ENCODE measurements at regions not wholly inside any gene's neighbourhood (a gene's known extent, or its start where the extent isn't known, plus 50 kb on each side); places are given as distances from the start of the nearest gene placed in this dataset.
"Not testable (repeated sequence)": the region's sequence is repeated elsewhere in the genome, so short reads cannot be mapped to it uniquely, and the experiment has no call there.

GRCh38 chr2:16971722-16972234, 306.1 kb upstream of the CYRIA start:
- DNase-seq (ENCODE audit: low spot score), result no peak

- not testable (repeated sequence) for DNase-seq (ENCODE audit: low spot score)
Measured at GRCh38 chr2:16970948-16971347, 305.3 kb upstream of the CYRIA start.

- DNase-seq (ENCODE audit: low spot score), result no peak
Measured at GRCh38 chr2:16962505-16962904, 296.9 kb upstream of the CYRIA start.

- no peak for DNase-seq (ENCODE audit: low spot score)
Measured at GRCh38 chr2:16960579-16960978, 294.9 kb upstream of the CYRIA start.

GRCh38 chr2:16958266-16958665, 292.6 kb upstream of the CYRIA start:
- no peak for DNase-seq (ENCODE audit: low spot score)

GRCh38 chr2:16952805-16953204, 287.2 kb upstream of the CYRIA start:
- no peak for DNase-seq (ENCODE audit: low spot score)

- no peak for DNase-seq (ENCODE audit: low spot score)
Measured at GRCh38 chr2:16952368-16952767, 286.7 kb upstream of the CYRIA start.

GRCh38 chr2:16950436-16950835, 284.8 kb upstream of the CYRIA start:
- DNase-seq (ENCODE audit: low spot score), result no peak

GRCh38 chr2:16948710-16949109, 283.1 kb upstream of the CYRIA start:
- no peak for DNase-seq (ENCODE audit: low spot score)

- no peak for DNase-seq (ENCODE audit: low spot score)
Measured at GRCh38 chr2:16948053-16948452, 282.4 kb upstream of the CYRIA start.

GRCh38 chr2:16943279-16943958, 277.8 kb upstream of the CYRIA start:
- DNase-seq (ENCODE audit: low spot score), result no peak

GRCh38 chr2:16940214-16940613, 274.6 kb upstream of the CYRIA start:
- no peak for DNase-seq (ENCODE audit: low spot score)

GRCh38 chr2:16939771-16940170, 274.1 kb upstream of the CYRIA start:
- no peak for DNase-seq (ENCODE audit: low spot score)

- no peak for DNase-seq (ENCODE audit: low spot score)
Measured at GRCh38 chr2:16933355-16933754, 267.7 kb upstream of the CYRIA start.

- no peak for DNase-seq (ENCODE audit: low spot score)
Measured at GRCh38 chr2:16932826-16933225, 267.2 kb upstream of the CYRIA start.

- no peak for DNase-seq (ENCODE audit: low spot score)
Measured at GRCh38 chr2:16931441-16931840, 265.8 kb upstream of the CYRIA start.

- DNase-seq (ENCODE audit: low spot score), result no peak
Measured at GRCh38 chr2:16927398-16927797, 261.8 kb upstream of the CYRIA start.

- DNase-seq (ENCODE audit: low spot score), result no peak
Measured at GRCh38 chr2:16925145-16925544, 259.5 kb upstream of the CYRIA start.

- DNase-seq (ENCODE audit: low spot score), result not testable (repeated sequence)
Measured at GRCh38 chr2:16915341-16915755, 249.7 kb upstream of the CYRIA start.

- no peak for DNase-seq (ENCODE audit: low spot score)
Measured at GRCh38 chr2:16911746-16912145, 246.1 kb upstream of the CYRIA start.

GRCh38 chr2:16908656-16909055, 243.0 kb upstream of the CYRIA start:
- no peak for DNase-seq (ENCODE audit: low spot score)

GRCh38 chr2:16907645-16908282, 242.1 kb upstream of the CYRIA start:
- no peak for DNase-seq (ENCODE audit: low spot score)

GRCh38 chr2:16905325-16905724, 239.7 kb upstream of the CYRIA start:
- DNase-seq (ENCODE audit: low spot score), result not testable (repeated sequence)
